ENCODE measurements at regions not wholly inside any gene's neighbourhood (a gene's known extent, or its start where the extent isn't known, plus 50 kb on each side); places are given as distances from the start of the nearest gene placed in this dataset.

- TF ChIP-seq ARID1B (IDR thresholded peaks at IDR 0.05) = no peak
- TF ChIP-seq NFRKB (IDR thresholded peaks at IDR 0.05; ENCODE audit: low read depth) = no peak
- TF ChIP-seq EZH2 (IDR thresholded peaks at IDR 0.05; ENCODE audit: borderline replicate concordance, low read depth, low read length) = no peak
- TF ChIP-seq CTCF (IDR thresholded peaks at IDR 0.05 in 2 of 3, conservative IDR thresholded peaks at IDR 0.05 in 1 of 3; ENCODE audit: insufficient read depth in 2 of 3, low read depth in 1 of 3, low read length in 3 of 3) = no peak
Measured at GRCh38 chr3:176149567-176149966, 1047.7 kb downstream of the TBL1XR1 start.

All from K562 (cell line).